Erythroblast (primary cell): ENCODE measurements at regions not wholly inside any gene's neighbourhood (a gene's known extent, or its start where the extent isn't known, plus 50 kb on each side); places are given as distances from the start of the nearest gene placed in this dataset.
A peak's percentile ranks its signal among the peaks of the same experiment; 100 is the strongest.

Experiments
- DNase-seq, 2 experiments: peaks; one replicate each; lab custom pipeline; 2025; lab: John Stamatoyannopoulos, UW
- GATA1 ChIP-seq: IDR thresholded peaks from 2 replicates; pipeline ENCODE4 v1.6.1; 2011; ENCODE audit warnings: low read depth, mild to moderate bottlenecking, control low read depth, low read length, moderate library complexity
- POLR2A ChIP-seq: IDR thresholded peaks from 2 replicates; pipeline ENCODE4 v1.6.1; 2011; ENCODE audit warnings: mild to moderate bottlenecking, low read length

GRCh38 chr3:18027161-18027939, 284.9 kb upstream of the TBC1D5 start:
- no peak for DNase-seq
- TF ChIP-seq GATA1, result no peak
- TF ChIP-seq POLR2A, result no peak

- no peak for TF ChIP-seq GATA1
- TF ChIP-seq POLR2A, result no peak
These were observed 282.3 kb upstream of the TBC1D5 start for GRCh38 chr3:18024715-18025114.

GRCh38 chr3:18019161-18019495, 276.7 kb upstream of the TBC1D5 start:
- no peak for DNase-seq
- no peak for TF ChIP-seq GATA1

More at GRCh38 chr3:18024715-18025114, 282.3 kb upstream of the TBC1D5 start:
- no peak for DNase-seq

- no peak for TF ChIP-seq GATA1
- TF ChIP-seq POLR2A, result no peak
- no peak for DNase-seq
These were observed 276.2 kb upstream of the TBC1D5 start for GRCh38 chr3:18018491-18019160.

- TF ChIP-seq POLR2A (no peak), GATA1 (no peak)
- no peak for DNase-seq
These were observed 273.9 kb upstream of the TBC1D5 start for GRCh38 chr3:18016366-18016765.

- TF ChIP-seq GATA1, result no peak
- no peak for TF ChIP-seq POLR2A
- DNase-seq, result no peak
These were observed 270.5 kb upstream of the TBC1D5 start for GRCh38 chr3:18012933-18013332.

GRCh38 chr3:18012436-18012835, 270.0 kb upstream of the TBC1D5 start:
- no peak for DNase-seq

GRCh38 chr3:18011387-18011786, 269.0 kb upstream of the TBC1D5 start:
- TF ChIP-seq POLR2A, result no peak
- no peak for TF ChIP-seq GATA1
- DNase-seq, result no peak

More at GRCh38 chr3:18012436-18012835, 270.0 kb upstream of the TBC1D5 start:
- no peak for TF ChIP-seq GATA1
- TF ChIP-seq POLR2A, result no peak

- no peak for DNase-seq
- TF ChIP-seq POLR2A (no peak), GATA1 (no peak)
These were observed 267.6 kb upstream of the TBC1D5 start for GRCh38 chr3:18010001-18010400.

GRCh38 chr3:18008706-18009368, 266.4 kb upstream of the TBC1D5 start:
- TF ChIP-seq POLR2A (no peak), GATA1 (no peak)
- DNase-seq, result no peak

- TF ChIP-seq POLR2A, result no peak
- no peak for TF ChIP-seq GATA1
These were observed 265.5 kb upstream of the TBC1D5 start for GRCh38 chr3:18007980-18008379.

GRCh38 chr3:17995769-17996168, 253.3 kb upstream of the TBC1D5 start:
- TF ChIP-seq POLR2A, result no peak
- TF ChIP-seq GATA1, result no peak
- no peak for DNase-seq

More at GRCh38 chr3:18007980-18008379, 265.5 kb upstream of the TBC1D5 start:
- DNase-seq, result no peak

- TF ChIP-seq POLR2A (no peak), GATA1 (no peak)
These were observed 251.7 kb upstream of the TBC1D5 start for GRCh38 chr3:17994167-17994566.

GRCh38 chr3:17990390-17990789, 248.0 kb upstream of the TBC1D5 start:
- DNase-seq, result no peak
- TF ChIP-seq POLR2A (no peak), GATA1 (no peak)

More at GRCh38 chr3:17994167-17994566, 251.7 kb upstream of the TBC1D5 start:
- peak in 1 of 2 experiments; percentile 3 for DNase-seq
